MM.1S (cell line): ENCODE measurements at regions not wholly inside any gene's neighbourhood (a gene's known extent, or its start where the extent isn't known, plus 50 kb on each side); places are given as distances from the start of the nearest gene placed in this dataset.

Source experiments
- DNase-seq: peaks from one replicate; pipeline ENCODE4 v3.0.0-alpha.2; 2015
- H2AFZ ChIP-seq: fragments of 300-600 bp; sonication (generic); 2 replicates; pipeline ENCODE4 v1.6.0; 2016; ENCODE audit warnings: antibody characterized with exemption, low read length
- H3F3A ChIP-seq: fragments of 300-600 bp; sonication (generic); 2 replicates; pipeline ENCODE4 v1.6.1; 2016; ENCODE audit warnings: mild to moderate bottlenecking, antibody characterized with exemption, low read length, moderate library complexity, mixed read lengths; ENCODE audit not compliant: insufficient read depth
- H3K27ac ChIP-seq: fragments of 300-600 bp; sonication (generic); 2 replicates; pipeline ENCODE4 v1.5.1; 2016; ENCODE audit warnings: mild to moderate bottlenecking, low read length
- H3K27me3 ChIP-seq: fragments of 300-600 bp; sonication (generic); replicated peaks from 2 replicates; pipeline ENCODE4 v1.6.0; 2016; ENCODE audit warnings: low read length; ENCODE audit not compliant: insufficient read depth
- H3K36me3 ChIP-seq: fragments of 300-600 bp; sonication (generic); replicated peaks from 2 replicates; pipeline ENCODE4 v1.6.1; 2016; ENCODE audit warnings: mild to moderate bottlenecking, low read length, mixed read lengths; ENCODE audit not compliant: insufficient read depth
- H3K4me1 ChIP-seq: fragments of 300-600 bp; sonication (generic); 2 replicates; pipeline ENCODE4 v1.6.1; 2016; ENCODE audit warnings: low read length, mixed read lengths
- H3K4me2 ChIP-seq: fragments of 300-600 bp; sonication (generic); 2 replicates; pipeline ENCODE4 v1.6.0; 2016; ENCODE audit warnings: low read depth, low read length
- H3K4me3 ChIP-seq: fragments of 300-600 bp; sonication (generic); 2 replicates; pipeline ENCODE4 v1.5.1; 2016; ENCODE audit warnings: low read length, mixed read lengths
- H3K79me2 ChIP-seq: fragments of 300-600 bp; sonication (generic); 2 replicates; pipeline ENCODE4 v1.6.1; 2016; ENCODE audit warnings: mixed run types, low read length, mixed read lengths
- H3K9ac ChIP-seq: fragments of 300-600 bp; sonication (generic); 2 replicates; pipeline ENCODE4 v1.6.1; 2016; ENCODE audit warnings: low read length, mixed read lengths
- H3K9me2 ChIP-seq: fragments of 300-600 bp; sonication (generic); replicated peaks from 2 replicates; pipeline ENCODE4 v1.6.1; 2016; ENCODE audit warnings: mild to moderate bottlenecking, low read length, mixed read lengths; ENCODE audit not compliant: insufficient read depth
- H3K9me3 ChIP-seq: fragments of 300-600 bp; sonication (generic); replicated peaks from 2 replicates; pipeline ENCODE4 v1.6.1; 2016; ENCODE audit warnings: mild to moderate bottlenecking, low read length, mixed read lengths; ENCODE audit not compliant: insufficient read depth
- H4K20me1 ChIP-seq: fragments of 300-600 bp; sonication (generic); 2 replicates; pipeline ENCODE4 v1.6.1; 2016; ENCODE audit warnings: mild to moderate bottlenecking, low read length, moderate library complexity, mixed read lengths; ENCODE audit not compliant: insufficient read depth
- CTCF ChIP-seq: fragments of 300-600 bp; sonication (generic); IDR thresholded peaks from 2 replicates; pipeline ENCODE4 v1.5.1; 2016; ENCODE audit warnings: antibody characterized with exemption, low read length, mixed read lengths
- EZH2 ChIP-seq: fragments of 300-600 bp; sonication (generic); optimal IDR thresholded peaks from 2 replicates; pipeline ENCODE3; 2017; ENCODE audit warnings: low read depth, mild to moderate bottlenecking, antibody characterized with exemption, low read length, mixed read lengths
- EZH2phosphoT487 ChIP-seq: fragments of 300-600 bp; sonication (generic); IDR thresholded peaks from 2 replicates; pipeline ENCODE4 v1.6.1; 2018; ENCODE audit warnings: antibody characterized with exemption, low read length

GRCh38 chr6:105882121-105882803, 203.9 kb upstream of the PRDM1 start:
- Histone ChIP-seq H3F3A (peaks cover 11% of the 10 kb centered on the region), H3K4me3 (no peak overlapping the region), H3K9me3 (no peaks in the 10 kb centered on the region), H3K27ac (no peak overlapping the region), H4K20me1 (no peaks in the 10 kb centered on the region), H3K9ac (no peak overlapping the region), H3K79me2 (no peaks in the 10 kb centered on the region), H3K36me3 (no peaks in the 10 kb centered on the region), H2AFZ (no peak overlapping the region), H3K9me2 (no peaks in the 10 kb centered on the region), H3K27me3 (peaks cover 24% of the 10 kb centered on the region), H3K4me2 (no peak overlapping the region), H3K4me1 (peaks cover 6% of the 10 kb centered on the region; the same call in 1 of the 2 replicates)
- DNase-seq = no peak
- TF ChIP-seq CTCF = no peak
- no peak for TF ChIP-seq EZH2
- TF ChIP-seq EZH2phosphoT487 = no peak

- Histone ChIP-seq H3K27ac (no peak overlapping the region), H3K9me2 (no peaks in the 10 kb centered on the region), H3K4me2 (no peak overlapping the region), H3K4me3 (no peak overlapping the region), H3K36me3 (no peaks in the 10 kb centered on the region), H3K9me3 (no peaks in the 10 kb centered on the region), H3K9ac (no peak overlapping the region), H3K79me2 (no peaks in the 10 kb centered on the region), H4K20me1 (no peaks in the 10 kb centered on the region), H3K27me3 (peaks cover 24% of the 10 kb centered on the region), H3K4me1 (peaks cover 6% of the 10 kb centered on the region; the same call in 1 of the 2 replicates), H2AFZ (no peak overlapping the region), H3F3A (peaks cover 11% of the 10 kb centered on the region)
- no peak for DNase-seq
- no peak for TF ChIP-seq EZH2phosphoT487
- no peak for TF ChIP-seq EZH2
- no peak for TF ChIP-seq CTCF
Measured at GRCh38 chr6:105881608-105882007, 204.5 kb upstream of the PRDM1 start.

GRCh38 chr6:105880030-105880492, 206.1 kb upstream of the PRDM1 start:
- TF ChIP-seq CTCF = no peak
- peak overlapping the region; percentile 73 for H3K4me2 ChIP-seq
- peak overlapping the region; percentile 41 for H3K4me3 ChIP-seq
- no peaks in the 10 kb centered on the region for H3K9me3 ChIP-seq
- no peaks in the 10 kb centered on the region for H3K36me3 ChIP-seq
- H2AFZ ChIP-seq = 0 out of 2 replicates have a peak overlapping the region, but pooled peaks have one; percentile 38
- peaks cover 24% of the 10 kb centered on the region for H3K27me3 ChIP-seq
- no peaks in the 10 kb centered on the region for H3K9me2 ChIP-seq
- H3K27ac ChIP-seq = no peak overlapping the region; the same call in 1 of the 2 replicates
- peaks cover 6% of the 10 kb centered on the region; the same call in 1 of the 2 replicates for H3K4me1 ChIP-seq
- no peak overlapping the region; the same call in 1 of the 2 replicates for H3K9ac ChIP-seq
- H3K79me2 ChIP-seq = no peaks in the 10 kb centered on the region
- peaks cover 11% of the 10 kb centered on the region for H3F3A ChIP-seq
- H4K20me1 ChIP-seq = no peaks in the 10 kb centered on the region
- peak; percentile 50 for DNase-seq
